GM10248 (cell line): ENCODE measurements at regions not wholly inside any gene's neighbourhood (a gene's known extent, or its start where the extent isn't known, plus 50 kb on each side); places are given as distances from the start of the nearest gene placed in this dataset.

Source experiments
- CTCF ChIA-PET: fragments of 300-600 bp; sonication (Branson Sonifier 250); formaldehyde crosslinking; extraction: SDS; loops from one replicate; lab custom pipeline; 2021; ENCODE audit warnings: antibody characterized with exemption; lab: Yijun Ruan, JAX
- POLR2A ChIA-PET: fragments of 350-650 bp; sonication (Branson Sonifier 250); formaldehyde crosslinking; extraction: SDS; loops from one replicate; lab custom pipeline; 2020; ENCODE audit warnings: antibody characterized with exemption; lab: Yijun Ruan, JAX
- DNase-seq: peaks from one replicate; pipeline ENCODE4 v3.0.0; 2012; ENCODE audit errors: extremely low spot score
- CTCF ChIP-seq: IDR thresholded peaks from 2 replicates; pipeline ENCODE4 v1.5.1; 2012; ENCODE audit warnings: mild to moderate bottlenecking, low read depth; ENCODE audit errors: extremely low read depth, missing control alignments, control extremely low read depth

DNA sequence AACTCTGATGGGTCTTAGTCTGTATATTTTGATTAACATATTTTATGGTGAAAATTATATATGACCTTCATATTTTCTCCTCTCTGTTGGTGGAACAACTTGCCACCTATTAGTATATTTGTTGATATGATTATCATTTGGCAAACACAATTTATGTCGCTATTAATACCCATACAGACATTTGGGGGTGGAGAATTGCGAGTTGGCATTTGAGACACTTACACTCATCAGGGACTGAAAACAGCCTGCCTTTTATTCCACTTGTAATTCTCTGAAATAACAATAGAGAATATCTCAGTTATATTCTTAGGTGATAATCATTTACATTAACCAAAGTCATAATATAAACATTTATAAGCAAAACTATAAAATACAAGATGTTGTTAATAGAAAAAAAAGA is 100.5 kb upstream of the RGS18 start:
- no peak for DNase-seq
- CTCF ChIA-PET, result no interaction called here
- POLR2A ChIA-PET, result no interaction called here
- TF ChIP-seq CTCF, result no peak

DNA sequence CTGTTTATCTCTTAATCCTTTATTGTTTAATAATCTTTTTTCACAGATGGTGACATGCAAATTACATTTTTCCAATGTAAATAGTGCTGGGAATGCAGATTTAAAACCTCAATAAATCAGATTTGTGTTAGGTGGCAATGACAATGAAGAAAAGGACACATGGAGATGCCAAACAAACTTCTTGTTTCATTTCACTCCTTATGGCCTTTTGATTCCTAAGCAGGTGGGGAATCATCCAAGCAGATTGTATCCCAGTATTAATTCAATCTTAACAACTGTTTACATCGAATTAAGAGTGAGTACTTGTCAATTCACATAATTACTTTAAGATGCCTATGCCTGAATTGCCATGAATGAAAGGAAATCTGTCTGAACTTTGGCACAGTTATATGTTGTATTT is 98.9 kb upstream of the RGS18 start:
- DNase-seq, result no peak
- TF ChIP-seq CTCF, result no peak
- ChIA-PET CTCF (no interaction called here), POLR2A (no interaction called here)

- TF ChIP-seq CTCF, result no peak
- CTCF ChIA-PET, result no interaction called here
- DNase-seq, result no peak
- POLR2A ChIA-PET, result no interaction called here
Observed at GRCh38 chr1:192061556-192061955, 96.7 kb upstream of the RGS18 start.

GRCh38 chr1:192065087-192065486 is 93.2 kb upstream of the RGS18 start:
- CTCF ChIA-PET, result no interaction called here
- no peak for TF ChIP-seq CTCF

GRCh38 chr1:192066202-192066601 is 92.1 kb upstream of the RGS18 start:
- TF ChIP-seq CTCF, result no peak
- ChIA-PET CTCF (interaction anchor here (1.2 kb wide), 1 partner anchor 19 kb away, joined by 3 read pairs; no protein-coding TSS in a partner anchor), POLR2A (no interaction called here)
- DNase-seq, result no peak

More at GRCh38 chr1:192065087-192065486, 93.2 kb upstream of the RGS18 start:
- DNase-seq, result no peak
- POLR2A ChIA-PET, result no interaction called here

- POLR2A ChIA-PET, result no interaction called here
- no peak for DNase-seq
Observed at GRCh38 chr1:192067360-192067759, 90.9 kb upstream of the RGS18 start.

More at GRCh38 chr1:192067360-192067759, 90.9 kb upstream of the RGS18 start:
- TF ChIP-seq CTCF, result no peak
- CTCF ChIA-PET, result interaction anchor here (1.2 kb wide), 1 partner anchor 21 kb away, joined by 3 read pairs; no protein-coding TSS in a partner anchor
